ENCODE measurements at regions not wholly inside any gene's neighbourhood (a gene's known extent, or its start where the extent isn't known, plus 50 kb on each side); places are given as distances from the start of the nearest gene placed in this dataset.

DNA sequence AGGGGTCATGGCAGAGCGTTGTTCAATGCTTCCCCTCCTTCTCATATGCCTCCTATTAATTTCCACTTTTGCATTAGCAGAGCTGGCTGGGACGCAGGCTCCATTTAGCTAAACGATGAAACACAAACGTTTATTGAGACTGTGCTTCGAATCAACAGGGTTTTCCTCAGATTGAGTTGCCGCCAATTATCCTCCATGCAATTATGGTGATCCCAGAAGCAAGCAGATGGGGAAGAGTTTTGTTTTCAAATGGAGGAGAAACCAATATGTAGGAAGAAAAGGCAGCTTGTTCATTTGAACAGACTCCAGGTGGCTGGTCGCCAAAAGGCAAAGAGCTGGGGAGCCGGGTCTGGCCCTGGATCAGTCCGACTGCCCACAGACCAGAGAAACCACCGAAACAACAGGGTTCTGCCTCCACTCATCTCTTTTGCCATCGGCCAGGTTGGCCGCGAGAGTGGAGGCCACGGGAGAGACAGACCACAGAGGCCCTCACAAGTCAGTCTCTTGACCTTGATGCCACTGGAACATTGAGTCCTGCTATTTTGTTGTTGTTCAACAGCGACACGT lies 184.8 kb downstream of the GBA3 start:
- no peak for TF ChIP-seq EZH2 (IDR thresholded peaks at IDR 0.05; ENCODE audit: borderline replicate concordance, insufficient read depth, low read depth, low read length, poor library complexity, severe bottlenecking)
- TF ChIP-seq, protein P1, sequence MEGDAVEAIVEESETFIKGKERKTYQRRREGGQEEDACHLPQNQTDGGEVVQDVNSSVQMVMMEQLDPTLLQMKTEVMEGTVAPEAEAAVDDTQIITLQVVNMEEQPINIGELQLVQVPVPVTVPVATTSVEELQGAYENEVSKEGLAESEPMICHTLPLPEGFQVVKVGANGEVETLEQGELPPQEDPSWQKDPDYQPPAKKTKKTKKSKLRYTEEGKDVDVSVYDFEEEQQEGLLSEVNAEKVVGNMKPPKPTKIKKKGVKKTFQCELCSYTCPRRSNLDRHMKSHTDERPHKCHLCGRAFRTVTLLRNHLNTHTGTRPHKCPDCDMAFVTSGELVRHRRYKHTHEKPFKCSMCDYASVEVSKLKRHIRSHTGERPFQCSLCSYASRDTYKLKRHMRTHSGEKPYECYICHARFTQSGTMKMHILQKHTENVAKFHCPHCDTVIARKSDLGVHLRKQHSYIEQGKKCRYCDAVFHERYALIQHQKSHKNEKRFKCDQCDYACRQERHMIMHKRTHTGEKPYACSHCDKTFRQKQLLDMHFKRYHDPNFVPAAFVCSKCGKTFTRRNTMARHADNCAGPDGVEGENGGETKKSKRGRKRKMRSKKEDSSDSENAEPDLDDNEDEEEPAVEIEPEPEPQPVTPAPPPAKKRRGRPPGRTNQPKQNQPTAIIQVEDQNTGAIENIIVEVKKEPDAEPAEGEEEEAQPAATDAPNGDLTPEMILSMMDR (IDR thresholded peaks at IDR 0.05): no peak
